ENCODE measurements at regions not wholly inside any gene's neighbourhood (a gene's known extent, or its start where the extent isn't known, plus 50 kb on each side); places are given as distances from the start of the nearest gene placed in this dataset.

- DNase-seq (ENCODE audit: low read depth): no peak
- no peak overlapping the region for H3K4me3 ChIP-seq (ENCODE audit: low read depth, low read length)
- TF ChIP-seq CTCF (IDR thresholded peaks at IDR 0.05; ENCODE audit: low read depth, low read length, missing control alignments): peak; percentile 3
Observed at GRCh38 chr4:81375745-81376144, 96.0 kb downstream of the RASGEF1B start.

- no peak for TF ChIP-seq CTCF (IDR thresholded peaks at IDR 0.05; ENCODE audit: low read depth, low read length, missing control alignments)
- no peak overlapping the region for H3K4me3 ChIP-seq (ENCODE audit: low read depth, low read length)
- DNase-seq (ENCODE audit: low read depth): no peak
Observed at GRCh38 chr4:81369886-81370285, 101.8 kb downstream of the RASGEF1B start.

- no peak overlapping the region for H3K4me3 ChIP-seq (ENCODE audit: low read depth, low read length)
- no peak for DNase-seq (ENCODE audit: low read depth)
- no peak for TF ChIP-seq CTCF (IDR thresholded peaks at IDR 0.05; ENCODE audit: low read depth, low read length, missing control alignments)
Observed at GRCh38 chr4:81366779-81367178, 104.9 kb downstream of the RASGEF1B start.

GRCh38 chr4:81360737-81361136, 111.0 kb downstream of the RASGEF1B start:
- DNase-seq (ENCODE audit: low read depth): no peak
- TF ChIP-seq CTCF (IDR thresholded peaks at IDR 0.05; ENCODE audit: low read depth, low read length, missing control alignments): no peak
- no peak overlapping the region for H3K4me3 ChIP-seq (ENCODE audit: low read depth, low read length)

GRCh38 chr4:81359207-81359606, 112.5 kb downstream of the RASGEF1B start:
- TF ChIP-seq CTCF (IDR thresholded peaks at IDR 0.05; ENCODE audit: low read depth, low read length, missing control alignments): no peak
- no peak overlapping the region for H3K4me3 ChIP-seq (ENCODE audit: low read depth, low read length)
- DNase-seq (ENCODE audit: low read depth): no peak

- DNase-seq (ENCODE audit: low read depth): no peak
- no peak for TF ChIP-seq CTCF (IDR thresholded peaks at IDR 0.05; ENCODE audit: low read depth, low read length, missing control alignments)
- H3K4me3 ChIP-seq (ENCODE audit: low read depth, low read length): no peak overlapping the region
Observed at GRCh38 chr4:81358154-81358553, 113.6 kb downstream of the RASGEF1B start.

- no peak overlapping the region for H3K4me3 ChIP-seq (ENCODE audit: low read depth, low read length)
- no peak for DNase-seq (ENCODE audit: low read depth)
- TF ChIP-seq CTCF (IDR thresholded peaks at IDR 0.05; ENCODE audit: low read depth, low read length, missing control alignments): no peak
Observed at GRCh38 chr4:81356621-81357020, 115.1 kb downstream of the RASGEF1B start.

All from GM12864 (cell line).